HG02884 (cell line): ENCODE measurements at regions not wholly inside any gene's neighbourhood (a gene's known extent, or its start where the extent isn't known, plus 50 kb on each side); places are given as distances from the start of the nearest gene placed in this dataset.
"Not testable (repeated sequence)": the region's sequence is repeated elsewhere in the genome, so short reads cannot be mapped to it uniquely, and the experiment has no call there.

ENCODE experiments used
- ATAC-seq: cut with Tn5 transposase; IDR thresholded peaks from one replicate; pipeline ENCODE4 v1.9.1; 2021; ENCODE audit warnings: mild to moderate bottlenecking, moderate library complexity; ENCODE audit not compliant: unreplicated experiment

DNA sequence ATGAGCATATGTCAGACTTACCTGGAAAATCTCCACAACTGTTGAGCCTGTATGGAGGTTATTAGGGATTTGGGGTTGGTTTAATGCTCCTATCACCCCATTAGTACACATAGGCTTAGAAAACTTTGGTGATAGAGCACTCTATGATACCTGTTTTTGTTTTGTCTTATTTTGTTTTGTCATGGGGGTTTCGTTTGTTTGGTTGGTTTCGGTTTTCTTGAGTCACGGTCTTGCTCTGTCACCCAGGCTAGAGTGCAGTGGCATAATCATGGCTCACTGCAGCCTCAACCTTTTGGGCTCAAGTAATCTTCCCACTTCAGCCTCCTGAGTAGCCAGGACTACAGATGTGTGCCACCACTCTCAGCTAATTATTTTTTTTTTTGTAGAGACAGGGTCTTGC, 70.0 kb downstream of the MZT1 start:
- no peak for ATAC-seq

DNA sequence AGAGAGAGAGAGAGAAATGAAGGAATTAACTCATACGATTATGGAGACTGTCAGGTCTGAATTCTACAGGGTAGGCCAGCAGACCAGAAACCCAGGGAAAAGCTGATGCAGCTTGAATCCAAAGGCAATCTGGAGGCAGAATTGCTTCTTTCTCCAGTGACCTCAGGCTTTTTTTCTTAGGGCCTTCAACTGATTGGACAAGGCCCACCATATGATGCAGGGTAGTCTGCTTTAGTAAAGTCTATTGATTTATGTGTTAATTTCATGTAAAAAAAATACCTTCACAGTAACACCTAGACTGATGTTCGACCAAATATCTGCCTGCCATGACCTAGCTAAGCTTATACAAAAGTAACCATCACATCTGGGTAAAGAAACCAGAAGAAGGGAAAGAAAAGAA, 71.1 kb downstream of the MZT1 start:
- ATAC-seq: no peak

DNA sequence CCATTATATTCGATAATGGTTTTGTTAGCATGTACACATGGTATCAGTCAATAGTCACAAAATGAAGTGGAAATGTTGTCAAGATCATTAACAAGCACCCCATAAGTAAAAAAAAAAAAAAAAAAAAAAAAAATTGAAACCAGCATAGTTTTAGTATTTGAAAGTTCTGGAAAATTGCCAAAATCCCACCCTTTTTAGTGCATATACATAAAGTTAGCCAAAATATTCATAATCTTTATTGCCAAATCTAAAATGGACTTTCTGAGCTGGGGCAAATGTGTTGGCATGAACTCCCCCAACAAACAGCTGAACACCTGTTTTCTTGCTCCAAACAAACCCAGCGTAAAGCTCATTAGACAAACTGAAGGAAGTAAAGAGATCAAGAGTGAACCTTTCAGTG, 73.9 kb downstream of the MZT1 start:
- no peak for ATAC-seq

DNA sequence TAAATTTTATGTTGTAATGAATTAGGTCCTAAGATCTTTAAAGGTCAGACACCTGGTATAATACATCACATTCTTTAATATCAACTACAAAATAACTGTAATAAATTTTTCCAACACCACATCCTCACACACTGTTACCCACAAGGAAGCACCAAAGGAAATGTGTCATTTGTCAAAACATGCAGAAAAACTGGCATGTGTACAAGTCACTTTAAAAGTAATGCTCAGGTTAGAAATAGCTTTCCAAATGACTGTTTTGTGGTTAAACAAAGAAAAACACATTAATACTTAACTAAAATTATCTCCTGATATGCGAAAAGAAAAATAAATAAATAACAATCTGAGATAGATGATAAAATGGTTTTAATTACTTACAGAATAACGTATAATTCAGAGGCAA, 74.7 kb downstream of the MZT1 start:
- ATAC-seq: no peak

DNA sequence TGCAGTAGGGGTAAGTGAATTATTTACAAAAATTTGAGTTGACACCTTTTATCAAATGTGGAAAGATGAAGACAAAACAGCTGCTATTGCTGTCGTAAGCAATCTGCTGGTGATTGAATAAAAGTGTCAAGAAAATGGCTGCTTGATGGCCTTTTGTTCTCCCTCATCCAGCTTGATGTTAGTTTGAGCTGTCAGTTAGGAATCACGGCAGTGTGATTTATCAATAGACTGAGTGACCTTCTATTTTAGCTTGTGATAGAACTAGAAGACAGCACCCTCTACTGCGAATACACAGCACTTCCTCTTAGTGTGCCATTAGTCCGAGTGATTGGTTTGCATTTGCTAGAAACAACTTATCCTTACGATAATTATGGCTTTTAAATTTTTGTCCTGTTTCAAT, 76.3 kb downstream of the MZT1 start:
- ATAC-seq: no peak

DNA sequence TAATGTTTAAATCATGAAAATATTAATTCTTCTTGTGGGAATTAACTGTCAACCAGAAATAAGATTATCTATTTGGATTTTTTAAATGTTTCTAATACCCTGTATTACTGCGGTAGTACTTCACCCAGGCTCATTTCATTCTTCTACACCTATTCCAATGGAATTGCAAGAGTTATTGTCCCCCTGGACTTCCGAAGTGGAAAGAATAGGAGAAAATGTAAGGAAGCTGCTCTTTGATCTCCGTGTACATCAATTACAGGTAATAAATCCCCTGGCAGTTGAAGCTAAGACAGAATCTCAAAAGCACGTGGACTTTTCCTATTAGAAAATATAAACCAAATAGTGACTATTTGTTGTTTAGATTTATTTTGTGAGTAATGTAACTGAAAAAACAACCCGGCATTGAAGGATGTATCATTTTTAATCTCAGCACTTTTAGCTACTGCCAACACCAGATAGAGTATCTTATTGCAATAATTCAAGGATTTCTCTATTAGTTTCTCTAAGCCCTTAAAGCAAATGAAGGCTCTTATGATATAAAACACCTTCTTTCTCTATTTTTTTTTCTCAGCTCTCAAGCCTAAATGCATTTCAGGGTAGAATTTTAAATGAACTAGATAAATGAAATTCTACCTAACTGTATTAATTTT, 77.3 kb downstream of the MZT1 start:
- ATAC-seq: no peak

DNA sequence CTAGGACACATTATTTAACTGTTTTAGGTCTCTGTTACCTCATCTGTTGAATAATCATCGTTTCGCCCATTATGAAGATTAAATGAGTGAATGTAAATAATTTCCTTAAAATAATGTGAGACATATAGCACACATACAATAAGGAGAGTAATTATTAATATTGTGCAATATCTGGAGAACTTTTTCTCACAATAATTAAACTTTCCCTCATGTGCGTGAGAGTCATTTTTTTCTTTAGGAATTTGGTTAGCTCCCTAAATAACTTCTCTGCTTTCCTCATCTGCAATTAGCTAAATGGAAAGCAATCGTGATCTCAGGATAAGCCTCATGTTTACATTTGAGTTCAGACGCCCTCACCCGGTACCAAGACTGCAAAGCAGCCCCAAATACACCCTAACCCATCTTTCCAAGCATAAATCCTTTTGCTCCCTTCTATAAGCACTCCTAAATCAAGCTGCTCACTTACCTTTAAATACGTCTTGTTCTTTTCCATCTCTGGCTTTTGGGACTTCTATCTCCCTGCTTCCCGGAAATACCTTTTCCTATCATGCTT, 78.8 kb downstream of the MZT1 start:
- no peak for ATAC-seq

DNA sequence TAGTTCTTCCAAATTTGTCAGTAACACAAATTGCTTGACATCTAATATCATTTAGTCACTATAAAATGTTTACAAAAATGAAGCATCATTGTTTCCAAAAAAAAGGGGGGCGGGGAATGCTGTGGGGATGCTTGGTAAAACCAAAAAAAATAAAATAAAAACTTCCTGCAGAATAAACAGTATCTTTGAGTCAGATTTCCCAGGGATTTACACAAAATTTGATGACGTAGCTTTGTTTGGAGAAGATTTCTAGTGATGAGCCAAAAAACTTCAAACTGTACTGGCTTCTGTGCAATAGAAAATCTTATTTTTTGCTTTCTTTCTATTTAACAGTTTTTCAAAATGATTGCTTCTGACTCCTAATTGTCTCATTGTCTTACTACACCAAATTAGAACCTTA, 80.0 kb downstream of the MZT1 start:
- no peak for ATAC-seq

DNA sequence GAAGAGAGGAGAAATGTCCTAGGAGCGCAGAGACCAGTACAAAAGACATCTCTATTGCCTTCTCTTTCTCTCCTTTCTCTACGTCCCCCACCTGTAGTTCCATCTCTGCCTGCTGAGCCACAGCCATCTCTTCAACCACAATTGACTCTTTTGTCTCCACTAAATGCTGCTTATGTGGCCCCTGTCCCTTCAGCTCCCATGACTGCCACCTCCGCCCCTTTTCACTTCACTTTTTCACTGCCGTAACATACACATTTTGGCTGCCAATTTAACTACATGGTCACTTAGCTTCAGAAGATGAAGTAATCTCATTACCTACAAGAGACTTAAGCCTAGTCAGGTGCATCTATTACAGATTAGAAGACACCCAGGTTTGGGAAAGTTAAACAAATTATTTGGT, 81.9 kb downstream of the MZT1 start:
- ATAC-seq: no peak

DNA sequence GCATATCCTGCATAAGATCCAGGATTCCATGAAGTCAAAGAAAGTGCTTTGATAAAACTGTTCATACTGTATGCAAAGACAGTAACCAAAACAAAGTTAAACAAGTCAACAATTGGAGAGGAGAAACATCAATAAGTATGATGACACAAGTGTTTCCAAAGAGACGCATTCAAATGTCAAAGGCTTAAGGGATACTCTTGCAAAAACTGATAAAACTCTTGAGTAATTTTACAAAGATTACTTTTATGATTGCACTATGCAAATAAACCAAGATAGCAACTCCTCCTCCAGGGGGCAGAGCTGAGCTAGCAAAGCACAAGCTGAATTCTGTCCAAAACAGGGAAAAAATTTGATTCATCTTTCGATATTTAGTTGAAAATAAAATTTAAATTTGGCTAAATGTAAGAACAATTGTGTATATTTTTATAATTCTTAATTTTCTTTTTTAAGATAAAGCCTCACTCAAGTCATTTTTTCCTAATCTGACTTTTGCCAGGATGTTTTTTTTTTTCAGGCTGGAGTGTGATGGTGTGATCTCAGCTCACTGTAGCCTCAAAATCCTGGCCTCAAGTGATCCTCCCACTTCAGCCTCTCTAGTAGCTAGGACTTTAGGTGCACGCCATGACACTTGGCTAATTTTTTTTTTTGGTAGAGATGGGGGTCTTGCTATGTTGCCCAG, 84.0 kb downstream of the MZT1 start:
- peak; percentile 50 for ATAC-seq

DNA sequence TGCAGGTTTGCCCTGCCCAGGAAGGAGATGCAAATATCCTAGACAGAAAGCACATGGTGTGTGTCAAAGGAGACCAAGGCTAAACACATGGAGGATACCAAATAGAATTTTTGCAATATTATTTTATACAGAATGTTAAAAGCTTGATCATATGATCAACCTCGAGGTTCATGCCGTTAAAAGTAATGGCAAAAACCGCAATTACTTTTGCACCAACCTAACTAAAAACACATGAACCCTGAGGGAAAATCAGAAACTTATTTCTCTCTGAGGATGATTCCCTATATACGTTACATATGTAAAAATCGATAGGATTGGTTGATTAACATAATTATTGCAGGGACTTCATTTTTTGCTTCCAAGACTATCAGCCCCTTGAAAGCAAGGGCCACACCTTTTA, 88.1 kb downstream of the MZT1 start:
- no peak for ATAC-seq

DNA sequence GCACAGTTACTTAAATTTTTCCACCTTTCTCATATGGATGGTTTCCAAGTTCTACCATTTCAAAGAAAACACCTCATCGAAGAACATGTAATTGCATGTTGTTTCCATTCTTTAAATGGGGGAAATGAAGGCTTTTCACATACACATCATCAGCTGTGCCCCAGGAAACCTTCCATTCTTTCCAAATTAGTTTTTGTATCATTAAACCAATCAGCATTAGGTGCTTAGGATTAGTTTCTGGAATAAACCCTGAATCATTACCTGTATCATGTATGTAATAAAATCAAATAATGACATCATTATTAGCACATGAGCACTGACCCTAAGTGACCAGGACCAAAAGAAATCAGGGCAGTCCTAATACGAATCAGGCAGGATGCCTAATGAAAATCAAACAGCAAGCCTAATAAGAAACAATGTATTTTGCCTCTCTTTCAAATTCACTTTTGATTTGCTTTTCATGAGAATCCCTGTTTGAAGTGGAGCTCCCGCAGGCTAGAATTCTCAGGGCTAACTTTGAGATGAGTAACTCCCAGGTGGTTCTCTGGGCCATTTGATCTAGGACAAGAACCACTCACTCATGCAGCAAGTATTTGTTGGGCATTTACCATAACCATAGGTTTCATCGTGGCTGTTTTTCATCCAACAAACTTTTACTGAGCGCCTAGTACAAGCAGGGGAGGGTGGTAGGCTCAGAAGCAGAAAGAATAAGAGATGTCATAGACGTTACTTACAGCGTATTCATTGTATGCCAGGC, 89.2 kb downstream of the MZT1 start:
- ATAC-seq: no peak

DNA sequence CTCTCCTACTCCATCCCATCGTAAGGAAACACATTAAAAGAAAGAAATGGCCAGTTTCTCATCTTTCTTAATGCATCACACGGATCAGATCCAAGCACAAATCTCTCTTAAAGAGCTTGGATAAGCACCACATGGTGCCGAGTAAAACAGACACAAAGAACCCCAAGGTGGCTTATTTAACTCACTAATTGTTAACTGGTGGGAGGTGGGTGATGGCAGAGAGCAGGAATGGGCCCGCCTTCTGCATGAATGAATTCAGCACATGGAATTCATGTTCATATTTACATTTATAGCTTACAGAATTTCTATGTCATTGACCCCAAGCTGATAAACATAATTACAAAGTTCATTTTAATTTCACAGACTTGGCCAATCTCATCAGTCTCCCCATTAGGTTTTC, 89.9 kb downstream of the MZT1 start:
- no peak for ATAC-seq

DNA sequence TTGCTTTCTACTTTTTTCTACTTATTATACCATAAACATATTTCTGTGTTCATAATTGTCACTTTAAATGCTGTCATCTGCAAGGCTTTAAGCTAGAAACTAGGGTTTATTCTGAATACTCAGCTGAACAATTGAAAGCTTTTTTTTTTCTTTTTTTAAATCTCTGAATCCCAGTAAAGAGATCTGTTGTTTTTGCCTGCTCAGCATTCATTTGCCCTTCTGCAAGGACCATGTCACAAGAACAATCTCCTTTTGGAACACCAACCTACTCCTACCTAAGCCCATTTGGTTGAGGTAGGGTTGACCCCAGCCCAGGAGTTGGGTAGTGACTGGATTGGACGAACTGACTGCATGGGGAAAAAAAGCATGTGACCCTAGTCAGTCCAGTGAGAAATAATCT, 92.6 kb downstream of the MZT1 start:
- ATAC-seq: no peak

DNA sequence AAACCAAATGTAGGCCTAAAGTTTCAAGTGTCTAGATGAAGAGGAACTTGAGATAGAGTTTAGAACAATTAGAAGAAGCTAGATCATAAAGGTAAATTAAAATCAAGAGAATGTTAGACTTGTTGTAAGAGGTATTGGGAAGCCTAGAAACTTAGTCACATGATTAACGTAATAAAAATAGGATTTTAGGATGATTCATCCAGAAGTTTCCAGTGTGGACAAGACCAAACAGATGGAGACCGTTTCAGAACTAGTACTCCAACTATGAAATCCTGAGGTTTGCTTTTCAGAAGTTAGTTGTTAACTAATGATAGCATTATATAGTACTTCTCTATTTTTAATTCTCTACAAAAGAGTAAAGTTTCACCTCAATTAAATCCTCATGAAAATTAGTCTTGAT, 104.9 kb downstream of the MZT1 start:
- ATAC-seq: no peak

DNA sequence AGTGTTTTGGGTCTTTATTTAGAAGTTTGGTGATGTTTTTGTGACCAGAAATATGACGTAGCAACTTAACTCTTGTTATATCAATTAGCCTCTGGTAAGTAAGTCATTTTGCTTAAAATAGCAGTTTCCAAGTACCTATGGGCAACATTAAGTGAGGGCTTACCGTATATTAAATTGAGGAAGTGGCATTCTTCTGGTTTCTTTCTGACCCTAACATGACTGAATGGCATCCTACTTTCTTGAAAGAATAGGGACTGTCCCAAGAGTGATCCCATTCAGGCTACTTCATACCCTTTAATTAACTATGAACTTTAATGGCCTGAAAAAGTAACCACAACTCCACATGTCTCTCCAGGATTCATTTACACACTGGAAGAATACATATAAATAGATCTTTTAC, 106.6 kb downstream of the MZT1 start:
- no peak for ATAC-seq

DNA sequence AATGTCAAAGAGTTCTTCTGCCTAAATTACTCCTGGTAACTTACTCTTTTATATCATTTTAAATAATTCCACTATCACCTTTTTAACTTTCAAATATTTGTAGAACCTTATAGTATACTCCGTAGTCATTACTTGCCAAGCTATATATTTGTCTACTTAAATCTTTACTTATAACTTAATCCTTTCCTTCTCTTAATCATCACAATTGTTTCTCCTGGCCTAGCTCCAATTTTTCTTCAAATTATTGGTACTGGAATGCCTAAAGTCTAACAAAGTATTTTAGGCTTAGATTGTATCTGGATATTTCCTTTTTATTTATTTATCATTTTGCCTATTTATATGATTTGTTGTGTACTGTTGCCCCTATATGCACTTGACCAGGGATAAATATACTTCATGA, 109.5 kb downstream of the MZT1 start:
- ATAC-seq: no peak

DNA sequence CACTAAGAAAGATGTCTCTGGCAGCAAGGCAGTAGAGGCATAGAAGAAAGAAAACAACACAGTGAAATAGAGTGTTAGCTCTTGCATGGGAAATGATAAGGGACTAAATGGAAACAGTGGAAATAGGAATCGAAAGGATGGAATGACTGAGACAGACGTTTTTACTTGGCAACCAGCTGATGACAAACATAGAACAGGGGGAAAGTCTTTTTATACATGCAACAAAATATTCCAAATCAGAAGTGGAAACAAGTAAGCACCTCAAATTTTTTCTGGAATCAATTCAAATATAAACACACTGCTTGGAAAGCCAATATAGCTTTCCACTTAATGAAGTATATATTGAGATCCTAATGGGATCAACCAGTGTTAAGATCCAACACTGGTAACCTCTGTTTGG, 110.2 kb downstream of the MZT1 start:
- no peak for ATAC-seq

DNA sequence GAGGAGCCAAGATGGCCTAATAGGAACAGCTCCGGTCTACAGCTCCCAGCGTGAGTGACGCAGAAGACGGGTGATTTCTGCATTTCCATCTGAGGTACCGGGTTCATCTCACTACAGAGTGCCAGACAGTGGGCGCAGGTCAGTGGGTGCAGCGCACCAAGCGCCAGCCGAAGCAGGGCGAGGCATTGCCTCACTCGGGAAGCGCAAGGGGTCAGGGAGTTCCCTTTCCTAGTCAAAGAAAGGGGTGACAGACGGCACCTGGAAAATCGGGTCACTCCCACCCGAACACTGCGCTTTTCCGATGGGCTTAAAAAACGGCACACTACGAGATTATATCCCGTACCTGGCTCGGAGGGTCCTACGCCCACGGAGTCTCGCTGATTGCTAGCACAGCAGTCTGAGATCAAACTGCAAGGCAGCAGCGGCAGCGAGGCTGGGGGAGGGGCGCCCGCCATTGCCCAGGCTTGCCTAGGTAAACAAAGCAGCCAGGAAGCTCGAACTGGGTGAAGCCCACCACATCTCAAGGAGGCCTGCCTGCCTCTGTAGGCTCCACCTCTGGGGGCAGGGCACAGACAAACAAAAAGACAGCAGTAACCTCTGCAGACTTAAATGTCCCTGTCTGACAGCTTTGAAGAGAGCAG, 117.1 kb downstream of the MZT1 start:
- ATAC-seq: not testable (repeated sequence)

DNA sequence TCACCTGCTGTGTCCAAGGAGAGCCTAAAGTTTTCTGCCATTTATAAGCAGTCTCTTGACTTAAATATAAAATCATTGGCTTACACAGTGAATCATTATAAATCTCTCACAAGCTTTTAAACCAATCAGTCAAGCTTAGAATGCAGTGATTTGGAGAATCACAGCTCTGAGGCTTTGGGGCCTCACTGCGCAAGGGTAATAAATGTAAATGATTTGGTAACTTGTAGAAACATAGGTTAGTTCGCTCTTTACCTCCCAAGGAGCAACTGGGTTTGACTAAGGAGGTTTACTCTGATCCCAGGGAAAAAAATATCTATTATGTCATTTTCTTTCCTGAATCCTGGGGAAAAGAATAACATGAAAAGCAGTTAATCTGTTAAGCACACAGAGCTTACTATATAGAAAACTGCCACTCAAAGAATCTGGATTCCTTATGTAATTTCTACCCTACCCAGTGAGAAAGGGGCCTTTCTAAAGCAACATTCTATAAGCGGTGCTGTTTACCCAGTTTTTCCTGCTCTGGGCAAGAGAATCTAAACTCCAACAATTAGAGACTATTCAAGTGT, 128.2 kb downstream of the MZT1 start:
- ATAC-seq: no peak

DNA sequence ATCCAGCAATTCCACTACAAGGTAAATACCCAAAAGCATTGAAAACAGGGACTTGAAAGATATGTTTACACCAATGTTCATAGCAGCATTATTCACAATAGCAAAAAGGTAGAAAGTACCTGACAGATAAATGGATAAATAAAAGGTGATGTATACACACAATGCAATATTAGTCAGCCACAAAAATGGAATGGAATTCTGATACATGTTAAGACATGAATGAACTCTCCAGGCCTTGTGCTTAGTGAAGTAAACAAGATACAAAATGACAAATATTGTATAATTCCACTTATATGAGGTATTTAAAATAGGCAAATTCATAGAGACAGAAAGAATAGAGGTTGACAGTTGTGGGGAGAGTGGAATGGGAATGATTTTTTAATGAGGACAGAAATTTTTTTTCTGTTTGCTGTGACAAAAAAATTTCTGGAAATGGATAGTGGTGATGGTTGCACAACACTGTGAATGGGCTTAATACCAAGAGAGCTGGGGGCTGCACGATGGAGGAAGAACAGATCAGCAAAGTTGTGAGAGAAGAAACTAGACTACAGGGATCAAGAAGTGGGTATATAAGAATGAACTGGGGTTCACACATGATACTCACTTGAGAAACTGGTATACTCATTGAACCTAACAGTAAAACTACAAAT, 137.2 kb downstream of the MZT1 start:
- no peak for ATAC-seq
